BE2C (cell line): ENCODE measurements at regions not wholly inside any gene's neighbourhood (a gene's known extent, or its start where the extent isn't known, plus 50 kb on each side); places are given as distances from the start of the nearest gene placed in this dataset.

Experiments used
- DNase-seq: peaks from one replicate; pipeline ENCODE4 v3.0.0-alpha.2; 2020
- H3K27me3 ChIP-seq: fragments of 250-450 bp; sonication (Bioruptor Pico); 2 replicates; pipeline ENCODE4 v1.5.1; 2020; ENCODE audit warnings: mild to moderate bottlenecking
- H3K36me3 ChIP-seq: fragments of 250-450 bp; sonication (Bioruptor Pico); 2 replicates; pipeline ENCODE4 v1.5.1; 2020; ENCODE audit warnings: mild to moderate bottlenecking
- H3K4me1 ChIP-seq: fragments of 250-450 bp; sonication (Bioruptor Pico); 2 replicates; pipeline ENCODE4 v1.5.1; 2020
- H3K4me3 ChIP-seq: 2 replicates; pipeline ENCODE4 v1.5.1; 2011; ENCODE audit warnings: low read depth, low read length
- H3K9me3 ChIP-seq: fragments of 250-450 bp; sonication (Bioruptor Pico); 2 replicates; pipeline ENCODE4 v1.5.1; 2020
- TF ChIP-seq, protein P1 (sequence below): IDR thresholded peaks from 2 replicates; pipeline ENCODE4 v1.5.1; 2012; ENCODE audit warnings: mild to moderate bottlenecking, low read depth, low read length

DNA sequence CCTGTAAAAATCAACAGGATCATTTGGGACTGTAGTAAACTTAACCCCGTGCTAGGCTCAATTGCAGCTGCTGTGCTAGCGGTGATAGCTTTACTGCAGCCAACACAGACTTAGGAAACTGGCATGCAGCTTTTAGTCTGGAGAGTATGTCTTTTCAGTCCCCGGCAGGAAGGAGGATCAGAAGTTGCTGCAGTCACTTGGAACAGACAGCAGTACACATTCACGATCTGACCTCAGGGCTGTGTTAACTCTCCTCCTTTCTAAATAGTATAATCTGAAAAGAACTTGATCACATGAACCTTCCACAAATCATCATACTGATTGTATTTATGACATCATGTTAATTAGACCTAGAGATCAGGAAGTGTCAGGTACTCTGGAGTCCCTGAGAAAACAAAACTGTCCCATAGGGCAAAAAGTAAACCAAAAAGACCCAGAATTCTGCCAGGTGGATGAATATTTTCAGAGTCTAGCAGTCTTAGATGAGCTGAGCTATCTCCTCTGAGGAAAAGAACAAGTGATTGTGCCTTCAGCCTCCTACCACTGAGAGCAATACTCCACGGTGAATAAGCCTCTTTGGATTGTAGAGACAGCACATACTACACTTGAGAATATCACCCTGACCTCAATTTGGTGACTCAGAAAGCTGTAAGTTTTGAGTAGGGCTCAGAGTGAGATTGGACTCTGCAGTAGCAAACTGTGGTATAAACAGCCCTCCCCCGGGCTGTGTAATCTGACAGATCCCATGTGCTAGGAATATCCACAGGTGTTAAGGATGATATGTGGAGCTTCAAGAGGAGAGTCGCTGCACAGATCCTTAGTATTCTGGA is 181.0 kb upstream of the GPR12 start:
- H3K4me3 ChIP-seq, result no peak overlapping the region
- no peaks in the 10 kb centered on the region for H3K4me1 ChIP-seq
- no peaks in the 10 kb centered on the region for H3K36me3 ChIP-seq
- H3K9me3 ChIP-seq, result no peaks in the 10 kb centered on the region
- no peaks in the 10 kb centered on the region; the same call in 1 of the 2 replicates for H3K27me3 ChIP-seq
- TF ChIP-seq, protein P1, sequence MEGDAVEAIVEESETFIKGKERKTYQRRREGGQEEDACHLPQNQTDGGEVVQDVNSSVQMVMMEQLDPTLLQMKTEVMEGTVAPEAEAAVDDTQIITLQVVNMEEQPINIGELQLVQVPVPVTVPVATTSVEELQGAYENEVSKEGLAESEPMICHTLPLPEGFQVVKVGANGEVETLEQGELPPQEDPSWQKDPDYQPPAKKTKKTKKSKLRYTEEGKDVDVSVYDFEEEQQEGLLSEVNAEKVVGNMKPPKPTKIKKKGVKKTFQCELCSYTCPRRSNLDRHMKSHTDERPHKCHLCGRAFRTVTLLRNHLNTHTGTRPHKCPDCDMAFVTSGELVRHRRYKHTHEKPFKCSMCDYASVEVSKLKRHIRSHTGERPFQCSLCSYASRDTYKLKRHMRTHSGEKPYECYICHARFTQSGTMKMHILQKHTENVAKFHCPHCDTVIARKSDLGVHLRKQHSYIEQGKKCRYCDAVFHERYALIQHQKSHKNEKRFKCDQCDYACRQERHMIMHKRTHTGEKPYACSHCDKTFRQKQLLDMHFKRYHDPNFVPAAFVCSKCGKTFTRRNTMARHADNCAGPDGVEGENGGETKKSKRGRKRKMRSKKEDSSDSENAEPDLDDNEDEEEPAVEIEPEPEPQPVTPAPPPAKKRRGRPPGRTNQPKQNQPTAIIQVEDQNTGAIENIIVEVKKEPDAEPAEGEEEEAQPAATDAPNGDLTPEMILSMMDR, result no peak
- no peak for DNase-seq

DNA sequence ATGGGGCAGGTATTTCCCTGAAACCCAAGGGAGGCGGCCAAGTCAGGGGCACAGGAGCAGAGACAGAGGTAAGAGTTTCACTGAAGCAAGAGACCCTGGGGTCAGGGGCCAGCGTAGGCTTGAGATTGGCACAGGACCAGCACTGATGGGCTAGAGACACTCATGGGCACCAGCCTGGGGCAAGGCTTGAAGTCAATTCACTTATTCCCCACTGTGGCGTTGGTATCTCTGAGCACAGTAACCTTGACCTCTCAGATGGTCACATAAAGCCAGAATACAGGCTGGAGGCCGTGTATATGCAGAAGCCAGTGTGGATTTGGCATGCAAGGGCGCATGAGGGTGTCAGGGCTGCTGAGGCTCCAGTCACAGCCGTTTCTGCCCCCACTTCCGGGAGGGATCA is 173.5 kb upstream of the GPR12 start:
- Histone ChIP-seq H3K36me3 (no peaks in the 10 kb centered on the region), H3K27me3 (peaks cover 4% of the 10 kb centered on the region; the same call in 1 of the 2 replicates), H3K9me3 (no peaks in the 10 kb centered on the region), H3K4me1 (no peaks in the 10 kb centered on the region), H3K4me3 (no peak overlapping the region)
- TF ChIP-seq, protein P1, result no peak
- DNase-seq, result no peak

DNA sequence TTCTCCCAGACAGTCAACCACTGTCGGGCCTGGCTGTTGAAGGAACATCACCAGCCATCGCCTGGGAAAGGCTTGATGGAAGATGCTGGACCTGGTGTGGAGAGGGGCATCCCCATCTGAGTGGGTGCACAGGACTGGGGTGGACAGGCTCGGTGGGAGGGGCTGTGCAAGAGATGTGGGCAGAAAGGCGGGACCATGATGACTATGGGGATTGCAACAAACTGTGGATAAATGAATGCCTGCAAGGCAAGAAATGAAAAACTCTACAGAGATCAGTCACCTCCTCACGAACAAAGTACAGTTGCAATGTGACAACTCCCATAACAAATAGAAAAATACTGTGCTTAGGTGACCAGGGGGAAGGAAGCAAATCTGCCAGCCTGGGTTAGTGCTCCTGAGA is 171.9 kb upstream of the GPR12 start:
- no peak for DNase-seq
- H3K4me3 ChIP-seq, result no peak overlapping the region
- no peaks in the 10 kb centered on the region for H3K36me3 ChIP-seq
- no peaks in the 10 kb centered on the region for H3K9me3 ChIP-seq
- TF ChIP-seq, protein P1, result no peak
- no peaks in the 10 kb centered on the region for H3K4me1 ChIP-seq
- peaks cover 20% of the 10 kb centered on the region for H3K27me3 ChIP-seq

DNA sequence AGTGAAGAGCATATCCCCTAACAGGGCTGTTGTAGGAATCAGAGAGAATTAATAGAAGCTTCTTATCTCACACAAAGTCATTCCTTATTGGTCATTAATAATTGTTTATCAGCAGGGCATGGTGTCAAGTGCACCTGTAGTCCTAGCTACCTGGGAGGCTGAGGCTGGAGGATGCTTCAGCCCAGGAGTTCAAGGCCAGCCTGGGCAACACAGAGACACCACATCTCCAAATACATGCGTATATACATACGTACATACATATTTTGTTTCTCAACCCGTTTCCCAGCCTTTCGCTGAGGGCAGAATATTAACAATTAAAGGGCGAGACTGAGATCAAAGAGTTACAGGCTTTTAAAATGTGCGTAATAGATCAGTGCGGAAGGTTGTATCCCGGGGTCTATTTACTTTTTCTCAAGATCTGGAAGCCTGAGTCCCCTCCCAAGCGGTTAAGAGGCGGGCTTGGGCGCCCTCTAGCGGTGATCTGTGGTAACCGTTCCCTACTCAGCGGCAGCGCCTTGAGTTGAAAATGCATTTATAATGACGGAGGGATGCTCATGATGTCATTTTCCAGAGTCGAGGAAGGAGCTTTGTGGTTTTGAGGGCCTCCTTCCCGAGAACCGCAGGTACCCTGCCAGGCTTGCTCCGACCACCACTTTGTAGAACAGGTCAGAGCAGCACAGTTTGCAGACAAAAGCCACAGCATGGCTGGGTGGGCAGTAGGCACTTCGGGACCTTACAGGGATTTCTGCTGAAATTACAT is 169.6 kb upstream of the GPR12 start:
- no peaks in the 10 kb centered on the region for H3K9me3 ChIP-seq
- H3K4me1 ChIP-seq, result no peaks in the 10 kb centered on the region
- peak overlapping the region; percentile 47 for H3K4me3 ChIP-seq
- TF ChIP-seq, protein P1, result peak; percentile 99
- no peaks in the 10 kb centered on the region for H3K36me3 ChIP-seq
- H3K27me3 ChIP-seq, result peaks cover 31% of the 10 kb centered on the region
- peak; percentile 79 for DNase-seq

DNA sequence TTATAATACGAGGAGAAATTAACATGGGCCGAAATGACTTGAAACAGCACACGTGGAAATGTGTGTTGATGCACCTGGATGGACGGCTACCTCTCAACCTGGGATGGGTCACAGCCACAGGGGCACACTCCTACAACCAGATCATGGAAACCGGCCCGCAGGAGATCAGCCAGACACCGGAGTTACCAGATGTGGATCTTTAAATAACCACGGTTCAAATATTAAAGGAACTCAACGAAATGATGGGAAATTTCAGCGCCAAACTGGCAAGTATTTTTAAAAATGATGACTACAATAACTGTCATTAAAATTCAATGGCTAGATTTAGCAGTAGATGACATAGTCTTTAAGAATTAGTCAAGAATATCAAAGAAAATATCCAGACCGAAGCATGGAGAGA is 166.9 kb upstream of the GPR12 start:
- Histone ChIP-seq H3K4me3 (no peak overlapping the region), H3K36me3 (no peaks in the 10 kb centered on the region), H3K27me3 (peaks cover 42% of the 10 kb centered on the region), H3K4me1 (no peaks in the 10 kb centered on the region), H3K9me3 (no peaks in the 10 kb centered on the region)
- DNase-seq, result no peak
- TF ChIP-seq, protein P1, result no peak

DNA sequence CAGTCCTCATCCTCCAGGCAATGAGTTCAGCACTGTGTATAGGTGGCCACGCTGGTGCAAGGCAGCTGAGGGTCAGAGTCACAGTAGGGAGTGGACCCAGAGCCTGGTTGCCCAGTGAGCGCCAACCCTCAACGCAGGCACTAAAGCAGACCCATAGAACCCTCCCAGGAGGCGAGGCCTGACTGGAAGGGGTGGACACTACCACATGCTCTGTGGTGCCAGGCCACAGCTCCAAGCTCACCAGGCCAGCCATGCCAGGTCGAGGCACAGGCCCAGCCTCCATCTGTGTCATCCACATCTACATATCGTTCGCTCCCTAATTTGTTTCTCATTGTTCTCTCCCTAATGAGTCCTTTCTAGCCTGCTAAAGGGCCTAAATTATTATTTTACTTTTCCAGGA is 165.8 kb upstream of the GPR12 start:
- Histone ChIP-seq H3K27me3 (peaks cover 53% of the 10 kb centered on the region), H3K4me3 (no peak overlapping the region), H3K4me1 (no peaks in the 10 kb centered on the region), H3K9me3 (no peaks in the 10 kb centered on the region), H3K36me3 (no peaks in the 10 kb centered on the region)
- DNase-seq, result no peak
- TF ChIP-seq, protein P1, result no peak
